ENCODE measurements at regions not wholly inside any gene's neighbourhood (a gene's known extent, or its start where the extent isn't known, plus 50 kb on each side); places are given as distances from the start of the nearest gene placed in this dataset.

DNA sequence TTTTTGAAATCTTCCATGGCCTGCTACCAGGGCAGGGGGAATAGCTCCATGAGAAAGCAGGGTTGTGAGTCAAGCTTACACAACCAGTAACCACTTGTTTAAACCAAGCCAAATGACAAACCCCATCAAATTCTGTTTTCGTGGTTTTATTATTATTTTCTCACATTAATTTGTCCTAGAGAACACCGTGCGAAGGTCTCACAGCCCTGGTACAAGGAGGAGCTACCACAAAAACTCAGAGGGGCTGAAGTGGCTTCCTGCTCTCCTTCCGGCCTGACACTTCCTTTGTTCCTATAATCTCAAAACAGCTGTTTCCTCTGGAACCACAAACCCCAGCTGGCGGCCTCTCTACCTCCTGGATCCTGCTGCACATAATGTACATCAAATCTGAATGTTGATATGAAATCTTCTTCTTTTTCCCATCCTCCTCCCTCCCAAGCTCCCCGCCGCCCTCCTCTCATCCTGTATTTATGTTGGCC is 375.9 kb downstream of the MCTP2 start (continued):
- TF ChIP-seq, protein P1, sequence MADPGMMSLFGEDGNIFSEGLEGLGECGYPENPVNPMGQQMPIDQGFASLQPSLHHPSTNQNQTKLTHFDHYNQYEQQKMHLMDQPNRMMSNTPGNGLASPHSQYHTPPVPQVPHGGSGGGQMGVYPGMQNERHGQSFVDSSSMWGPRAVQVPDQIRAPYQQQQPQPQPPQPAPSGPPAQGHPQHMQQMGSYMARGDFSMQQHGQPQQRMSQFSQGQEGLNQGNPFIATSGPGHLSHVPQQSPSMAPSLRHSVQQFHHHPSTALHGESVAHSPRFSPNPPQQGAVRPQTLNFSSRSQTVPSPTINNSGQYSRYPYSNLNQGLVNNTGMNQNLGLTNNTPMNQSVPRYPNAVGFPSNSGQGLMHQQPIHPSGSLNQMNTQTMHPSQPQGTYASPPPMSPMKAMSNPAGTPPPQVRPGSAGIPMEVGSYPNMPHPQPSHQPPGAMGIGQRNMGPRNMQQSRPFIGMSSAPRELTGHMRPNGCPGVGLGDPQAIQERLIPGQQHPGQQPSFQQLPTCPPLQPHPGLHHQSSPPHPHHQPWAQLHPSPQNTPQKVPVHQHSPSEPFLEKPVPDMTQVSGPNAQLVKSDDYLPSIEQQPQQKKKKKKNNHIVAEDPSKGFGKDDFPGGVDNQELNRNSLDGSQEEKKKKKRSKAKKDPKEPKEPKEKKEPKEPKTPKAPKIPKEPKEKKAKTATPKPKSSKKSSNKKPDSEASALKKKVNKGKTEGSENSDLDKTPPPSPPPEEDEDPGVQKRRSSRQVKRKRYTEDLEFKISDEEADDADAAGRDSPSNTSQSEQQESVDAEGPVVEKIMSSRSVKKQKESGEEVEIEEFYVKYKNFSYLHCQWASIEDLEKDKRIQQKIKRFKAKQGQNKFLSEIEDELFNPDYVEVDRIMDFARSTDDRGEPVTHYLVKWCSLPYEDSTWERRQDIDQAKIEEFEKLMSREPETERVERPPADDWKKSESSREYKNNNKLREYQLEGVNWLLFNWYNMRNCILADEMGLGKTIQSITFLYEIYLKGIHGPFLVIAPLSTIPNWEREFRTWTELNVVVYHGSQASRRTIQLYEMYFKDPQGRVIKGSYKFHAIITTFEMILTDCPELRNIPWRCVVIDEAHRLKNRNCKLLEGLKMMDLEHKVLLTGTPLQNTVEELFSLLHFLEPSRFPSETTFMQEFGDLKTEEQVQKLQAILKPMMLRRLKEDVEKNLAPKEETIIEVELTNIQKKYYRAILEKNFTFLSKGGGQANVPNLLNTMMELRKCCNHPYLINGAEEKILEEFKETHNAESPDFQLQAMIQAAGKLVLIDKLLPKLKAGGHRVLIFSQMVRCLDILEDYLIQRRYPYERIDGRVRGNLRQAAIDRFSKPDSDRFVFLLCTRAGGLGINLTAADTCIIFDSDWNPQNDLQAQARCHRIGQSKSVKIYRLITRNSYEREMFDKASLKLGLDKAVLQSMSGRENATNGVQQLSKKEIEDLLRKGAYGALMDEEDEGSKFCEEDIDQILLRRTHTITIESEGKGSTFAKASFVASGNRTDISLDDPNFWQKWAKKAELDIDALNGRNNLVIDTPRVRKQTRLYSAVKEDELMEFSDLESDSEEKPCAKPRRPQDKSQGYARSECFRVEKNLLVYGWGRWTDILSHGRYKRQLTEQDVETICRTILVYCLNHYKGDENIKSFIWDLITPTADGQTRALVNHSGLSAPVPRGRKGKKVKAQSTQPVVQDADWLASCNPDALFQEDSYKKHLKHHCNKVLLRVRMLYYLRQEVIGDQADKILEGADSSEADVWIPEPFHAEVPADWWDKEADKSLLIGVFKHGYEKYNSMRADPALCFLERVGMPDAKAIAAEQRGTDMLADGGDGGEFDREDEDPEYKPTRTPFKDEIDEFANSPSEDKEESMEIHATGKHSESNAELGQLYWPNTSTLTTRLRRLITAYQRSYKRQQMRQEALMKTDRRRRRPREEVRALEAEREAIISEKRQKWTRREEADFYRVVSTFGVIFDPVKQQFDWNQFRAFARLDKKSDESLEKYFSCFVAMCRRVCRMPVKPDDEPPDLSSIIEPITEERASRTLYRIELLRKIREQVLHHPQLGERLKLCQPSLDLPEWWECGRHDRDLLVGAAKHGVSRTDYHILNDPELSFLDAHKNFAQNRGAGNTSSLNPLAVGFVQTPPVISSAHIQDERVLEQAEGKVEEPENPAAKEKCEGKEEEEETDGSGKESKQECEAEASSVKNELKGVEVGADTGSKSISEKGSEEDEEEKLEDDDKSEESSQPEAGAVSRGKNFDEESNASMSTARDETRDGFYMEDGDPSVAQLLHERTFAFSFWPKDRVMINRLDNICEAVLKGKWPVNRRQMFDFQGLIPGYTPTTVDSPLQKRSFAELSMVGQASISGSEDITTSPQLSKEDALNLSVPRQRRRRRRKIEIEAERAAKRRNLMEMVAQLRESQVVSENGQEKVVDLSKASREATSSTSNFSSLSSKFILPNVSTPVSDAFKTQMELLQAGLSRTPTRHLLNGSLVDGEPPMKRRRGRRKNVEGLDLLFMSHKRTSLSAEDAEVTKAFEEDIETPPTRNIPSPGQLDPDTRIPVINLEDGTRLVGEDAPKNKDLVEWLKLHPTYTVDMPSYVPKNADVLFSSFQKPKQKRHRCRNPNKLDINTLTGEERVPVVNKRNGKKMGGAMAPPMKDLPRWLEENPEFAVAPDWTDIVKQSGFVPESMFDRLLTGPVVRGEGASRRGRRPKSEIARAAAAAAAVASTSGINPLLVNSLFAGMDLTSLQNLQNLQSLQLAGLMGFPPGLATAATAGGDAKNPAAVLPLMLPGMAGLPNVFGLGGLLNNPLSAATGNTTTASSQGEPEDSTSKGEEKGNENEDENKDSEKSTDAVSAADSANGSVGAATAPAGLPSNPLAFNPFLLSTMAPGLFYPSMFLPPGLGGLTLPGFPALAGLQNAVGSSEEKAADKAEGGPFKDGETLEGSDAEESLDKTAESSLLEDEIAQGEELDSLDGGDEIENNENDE (IDR thresholded peaks at IDR 0.05; ENCODE audit: insufficient replicate concordance, low read length): no peak
- TF ChIP-seq MAX (IDR thresholded peaks at IDR 0.05) (no peak), FOSL1 (IDR thresholded peaks at IDR 0.05; ENCODE audit: insufficient read depth, low read depth, low read length) (no peak), NANOG (IDR thresholded peaks at IDR 0.05; ENCODE audit: insufficient read depth, low read depth, low read length, poor library complexity, severe bottlenecking) (no peak), RNF2 (IDR thresholded peaks at IDR 0.05; ENCODE audit: borderline replicate concordance, low read depth, low read length, missing control alignments, poor library complexity, severe bottlenecking) (no peak), BRCA1 (IDR thresholded peaks at IDR 0.05; ENCODE audit: low read depth, low read length) (no peak)

Measured in H1 (cell line).